Upper lobe of left lung (tissue), 4 donors: ENCODE measurements at regions not wholly inside any gene's neighbourhood (a gene's known extent, or its start where the extent isn't known, plus 50 kb on each side); places are given as distances from the start of the nearest gene placed in this dataset.

Experiments
- EP300 ChIP-seq, 4 donors: sonication (generic); formaldehyde crosslinking; IDR thresholded peaks; one replicate each; pipeline ENCODE4 v1.5.1; 2017; ENCODE audit warnings: antibody characterized with exemption in 4 of 4, control low read depth in 2 of 4
- POLR2A ChIP-seq, 4 donors: fragments of 450-650 bp; IDR thresholded peaks; one replicate each; pipeline ENCODE4 v1.5.1; 2016 to 2017; ENCODE audit warnings: antibody characterized with exemption in 4 of 4, mild to moderate bottlenecking in 2 of 4
- POLR2AphosphoS5 ChIP-seq, 2 donors: sonication (generic); formaldehyde crosslinking; IDR thresholded peaks; one replicate each; pipeline ENCODE4 v1.5.1; 2017; ENCODE audit warnings: antibody characterized with exemption in 2 of 2
- TF ChIP-seq, protein P1 (sequence below), 6 experiments: fragments of 450-650 bp in 4 of 6; fragments of 200-600 bp in 2 of 6; sonication (generic) in 2 of 6; IDR thresholded peaks; one replicate each; pipeline ENCODE4 v1.5.1; 2016 to 2019; ENCODE audit warnings: antibody characterized with exemption in 6 of 6

DNA sequence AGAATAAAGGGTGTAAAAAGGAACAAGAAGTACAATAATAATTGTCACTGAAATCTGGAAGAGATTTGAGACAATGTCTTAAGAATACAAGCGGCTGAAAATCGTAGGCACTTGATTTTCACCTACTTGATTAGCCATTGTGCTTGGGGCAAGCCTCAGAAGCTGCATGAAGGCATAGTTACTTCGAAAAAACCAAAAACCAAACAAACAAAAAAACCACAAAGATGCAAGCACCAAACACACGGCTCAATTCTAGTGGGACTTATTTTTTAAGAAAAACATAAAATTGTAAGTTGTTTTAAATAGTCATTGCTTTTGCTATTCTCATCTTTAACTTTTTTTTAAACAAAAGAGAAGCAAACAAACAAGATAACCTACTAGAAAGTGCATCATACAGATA lies 235.6 kb downstream of the OGFRL1 start:
- TF ChIP-seq, protein P1, sequence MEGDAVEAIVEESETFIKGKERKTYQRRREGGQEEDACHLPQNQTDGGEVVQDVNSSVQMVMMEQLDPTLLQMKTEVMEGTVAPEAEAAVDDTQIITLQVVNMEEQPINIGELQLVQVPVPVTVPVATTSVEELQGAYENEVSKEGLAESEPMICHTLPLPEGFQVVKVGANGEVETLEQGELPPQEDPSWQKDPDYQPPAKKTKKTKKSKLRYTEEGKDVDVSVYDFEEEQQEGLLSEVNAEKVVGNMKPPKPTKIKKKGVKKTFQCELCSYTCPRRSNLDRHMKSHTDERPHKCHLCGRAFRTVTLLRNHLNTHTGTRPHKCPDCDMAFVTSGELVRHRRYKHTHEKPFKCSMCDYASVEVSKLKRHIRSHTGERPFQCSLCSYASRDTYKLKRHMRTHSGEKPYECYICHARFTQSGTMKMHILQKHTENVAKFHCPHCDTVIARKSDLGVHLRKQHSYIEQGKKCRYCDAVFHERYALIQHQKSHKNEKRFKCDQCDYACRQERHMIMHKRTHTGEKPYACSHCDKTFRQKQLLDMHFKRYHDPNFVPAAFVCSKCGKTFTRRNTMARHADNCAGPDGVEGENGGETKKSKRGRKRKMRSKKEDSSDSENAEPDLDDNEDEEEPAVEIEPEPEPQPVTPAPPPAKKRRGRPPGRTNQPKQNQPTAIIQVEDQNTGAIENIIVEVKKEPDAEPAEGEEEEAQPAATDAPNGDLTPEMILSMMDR (IDR thresholded peaks at IDR 0.05): no peak
- TF ChIP-seq POLR2AphosphoS5 (IDR thresholded peaks at IDR 0.05): no peak
- no peak for TF ChIP-seq POLR2A (IDR thresholded peaks at IDR 0.05)
- no peak for TF ChIP-seq EP300 (IDR thresholded peaks at IDR 0.05)
